HEK293 (cell line): ENCODE measurements at regions not wholly inside any gene's neighbourhood (a gene's known extent, or its start where the extent isn't known, plus 50 kb on each side); places are given as distances from the start of the nearest gene placed in this dataset.

ENCODE experiments used
- CTCF ChIA-PET: fragments of 350-600 bp; formaldehyde crosslinking; extraction: SDS; loops from one replicate; lab custom pipeline; 2021; ENCODE audit warnings: antibody characterized with exemption; lab: Yijun Ruan, JAX
- POLR2A ChIA-PET: fragments of 300-600 bp; formaldehyde crosslinking; extraction: SDS; loops from one replicate; lab custom pipeline; 2020; ENCODE audit warnings: antibody characterized with exemption, inconsistent platforms; lab: Yijun Ruan, JAX
- H3K27ac ChIP-seq: fragments of 200-500 bp; sonication (Bioruptor generic); 2 replicates; pipeline ENCODE4 v1.5.1; 2014; ENCODE audit warnings: low read depth, low read length, control low read depth, inconsistent platforms; ENCODE audit errors: extremely low read depth
- H3K36me3 ChIP-seq, 2 experiments: fragments of 200-500 bp in 1 of 2; sonication (Bioruptor generic) in 1 of 2; 1 replicate in 1 of 2; 2 replicates in 1 of 2; pipeline ENCODE4 v1.5.1; 2014 to 2017; ENCODE audit warnings: inconsistent platforms in 2 of 2, low read length in 2 of 2; ENCODE audit not compliant: control insufficient read depth in 2 of 2, insufficient read depth in 1 of 2
- H3K4me1 ChIP-seq: fragments of 200-500 bp; sonication (Bioruptor generic); 2 replicates; pipeline ENCODE4 v1.5.1; 2014; ENCODE audit warnings: mild to moderate bottlenecking, low read length, inconsistent platforms; ENCODE audit not compliant: control insufficient read depth, insufficient read depth
- H3K4me3 ChIP-seq: 2 replicates; pipeline ENCODE4 v1.5.1; 2011; ENCODE audit warnings: low read depth, mild to moderate bottlenecking, control low read depth, low read length, moderate library complexity
- H3K9me3 ChIP-seq: fragments of 200-500 bp; sonication (Bioruptor generic); 2 replicates; pipeline ENCODE4 v1.5.1; 2014; ENCODE audit warnings: low read depth, low read length, inconsistent platforms; ENCODE audit not compliant: control insufficient read depth, insufficient read depth
- PRDM1 ChIP-seq: fragments of 450-650 bp; formaldehyde crosslinking; IDR thresholded peaks from 2 replicates; pipeline ENCODE4; 2016; ENCODE audit warnings: missing biosample characterization, missing genetic modification characterization
- WT1 ChIP-seq: fragments of 450-650 bp; formaldehyde crosslinking; IDR thresholded peaks from 2 replicates; pipeline ENCODE4 v1.5.1; 2016; ENCODE audit warnings: missing biosample characterization, missing genetic modification characterization
- ZNF10 ChIP-seq: fragments of 450-650 bp; formaldehyde crosslinking; IDR thresholded peaks from 2 replicates; pipeline ENCODE4 v1.5.1; 2017; ENCODE audit warnings: missing biosample characterization, missing genetic modification characterization
- ZNF157 ChIP-seq: fragments of 450-650 bp; formaldehyde crosslinking; IDR thresholded peaks from 2 replicates; pipeline ENCODE4 v1.5.1; 2016; ENCODE audit warnings: missing biosample characterization, missing genetic modification characterization
- ZNF202 ChIP-seq: fragments of 450-650 bp; formaldehyde crosslinking; IDR thresholded peaks from 2 replicates; pipeline ENCODE4 v1.5.1; 2016; ENCODE audit warnings: missing biosample characterization, missing genetic modification characterization, borderline replicate concordance
- ZNF223 ChIP-seq: fragments of 450-650 bp; formaldehyde crosslinking; IDR thresholded peaks from 2 replicates; pipeline ENCODE4 v1.5.1; 2016; ENCODE audit warnings: missing biosample characterization, missing genetic modification characterization
- ZNF394 ChIP-seq: fragments of 450-650 bp; formaldehyde crosslinking; IDR thresholded peaks from 2 replicates; pipeline ENCODE4 v1.5.1; 2016; ENCODE audit warnings: missing biosample characterization, missing genetic modification characterization, mild to moderate bottlenecking, moderate library complexity, borderline replicate concordance
- ZNF404 ChIP-seq: fragments of 450-650 bp; formaldehyde crosslinking; IDR thresholded peaks from 2 replicates; pipeline ENCODE4 v1.5.1; 2017; ENCODE audit warnings: missing biosample characterization, missing genetic modification characterization
- ZNF48 ChIP-seq: fragments of 450-650 bp; formaldehyde crosslinking; IDR thresholded peaks from 2 replicates; pipeline ENCODE4 v1.5.1; 2016; ENCODE audit warnings: missing biosample characterization, missing genetic modification characterization
- ZNF76 ChIP-seq: fragments of 450-650 bp; formaldehyde crosslinking; IDR thresholded peaks from 2 replicates; pipeline ENCODE4; 2016; ENCODE audit warnings: low read depth, missing biosample characterization, missing genetic modification characterization, borderline replicate concordance
- TF ChIP-seq, protein P1 (sequence below): fragments of 450-650 bp; formaldehyde crosslinking; conservative IDR thresholded peaks from 2 replicates; pipeline ENCODE4 v1.5.1; 2016; ENCODE audit warnings: low read depth, missing biosample characterization, missing genetic modification characterization
- TF ChIP-seq, protein P2 (sequence below): fragments of 450-650 bp; formaldehyde crosslinking; IDR thresholded peaks from 2 replicates; pipeline ENCODE4 v1.5.1; 2016; ENCODE audit warnings: missing biosample characterization, missing genetic modification characterization
- TF ChIP-seq, protein P3 (sequence below): fragments of 450-650 bp; formaldehyde crosslinking; IDR thresholded peaks from 2 replicates; pipeline ENCODE4 v1.5.1; 2016; ENCODE audit warnings: missing biosample characterization, missing genetic modification characterization, borderline replicate concordance
- TF ChIP-seq, protein P4 (sequence below): fragments of 450-650 bp; IDR thresholded peaks from 2 replicates; pipeline ENCODE4 v1.5.1; 2018; ENCODE audit warnings: missing biosample characterization, mild to moderate bottlenecking, missing genetic modification characterization
- TF ChIP-seq, protein P5 (sequence below): fragments of 450-650 bp; formaldehyde crosslinking; IDR thresholded peaks from 2 replicates; pipeline ENCODE4 v1.5.1; 2016; ENCODE audit warnings: missing biosample characterization, missing genetic modification characterization
- TF ChIP-seq, protein P6 (sequence below): fragments of 450-650 bp; formaldehyde crosslinking; IDR thresholded peaks from 2 replicates; pipeline ENCODE4 v1.5.1; 2017; ENCODE audit warnings: missing biosample characterization, missing genetic modification characterization

DNA sequence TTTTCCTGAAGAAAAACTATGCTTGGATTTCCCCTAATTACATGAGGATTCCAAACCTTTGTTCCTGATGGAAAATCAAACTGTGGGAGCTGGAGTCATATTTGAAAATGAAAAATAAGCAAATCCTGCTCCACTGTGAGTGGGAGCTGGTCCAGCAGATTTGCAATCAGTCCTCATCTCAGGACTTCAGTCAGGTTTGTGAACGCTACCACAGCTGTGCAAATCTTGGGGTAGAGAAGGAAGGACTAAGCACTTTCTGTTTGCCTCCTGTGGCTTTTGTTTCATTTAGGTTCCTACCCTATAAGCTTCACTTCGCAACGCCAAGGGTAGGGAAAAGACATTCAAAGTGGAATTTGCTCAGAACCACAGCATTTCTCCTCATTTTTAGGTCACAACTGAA, 238.2 kb downstream of the TUSC7 start:
- Histone ChIP-seq H3K4me3 (no peak overlapping the region), H3K27ac (no peak overlapping the region), H3K9me3 (no peaks in the 10 kb centered on the region), H3K36me3 (no peaks in the 10 kb centered on the region), H3K4me1 (no peaks in the 10 kb centered on the region)
- CTCF ChIA-PET, result no interaction called here
- TF ChIP-seq ZNF223, result no peak
- POLR2A ChIA-PET, result no interaction called here

DNA sequence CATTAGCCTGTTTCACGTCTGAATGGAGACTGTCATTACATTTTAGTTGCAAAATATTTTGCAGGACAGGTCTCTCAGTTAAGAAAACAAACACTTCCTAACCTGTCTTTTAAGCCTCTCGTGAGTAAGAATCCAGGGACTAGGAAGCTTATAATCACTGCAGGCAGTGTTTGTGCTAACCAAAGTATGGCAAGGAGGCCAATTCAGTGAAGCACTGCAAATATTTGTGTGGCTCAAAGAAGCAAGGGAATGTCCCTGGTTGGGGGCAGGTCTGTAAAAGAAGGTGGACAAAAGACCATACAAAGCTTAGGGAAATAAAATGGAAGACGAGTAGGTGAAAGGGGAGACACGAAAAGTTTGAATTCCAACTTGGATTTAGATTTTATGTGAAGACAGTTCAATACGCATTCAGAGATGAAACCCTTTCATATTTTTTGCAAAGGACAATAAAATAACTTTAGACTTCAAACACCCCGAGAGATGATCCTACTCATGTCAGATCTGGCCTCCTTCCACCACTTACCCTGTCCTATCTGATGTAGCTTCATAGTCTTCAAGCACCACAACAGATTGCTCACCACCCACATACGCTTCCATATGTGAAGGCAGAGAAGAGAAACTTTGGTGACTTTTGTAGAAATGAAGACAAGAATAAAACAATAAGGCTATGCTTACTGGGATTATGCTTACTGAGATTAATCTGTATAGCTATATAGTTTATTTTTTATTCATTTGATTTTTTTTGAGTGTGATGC, 240.9 kb downstream of the TUSC7 start:
- no peak overlapping the region for H3K27ac ChIP-seq
- no peak overlapping the region for H3K4me3 ChIP-seq
- H3K4me1 ChIP-seq, result no peaks in the 10 kb centered on the region
- H3K9me3 ChIP-seq, result no peaks in the 10 kb centered on the region
- H3K36me3 ChIP-seq, result no peaks in the 10 kb centered on the region
- POLR2A ChIA-PET, result no interaction called here
- CTCF ChIA-PET, result no interaction called here
- TF ChIP-seq, protein P1, sequence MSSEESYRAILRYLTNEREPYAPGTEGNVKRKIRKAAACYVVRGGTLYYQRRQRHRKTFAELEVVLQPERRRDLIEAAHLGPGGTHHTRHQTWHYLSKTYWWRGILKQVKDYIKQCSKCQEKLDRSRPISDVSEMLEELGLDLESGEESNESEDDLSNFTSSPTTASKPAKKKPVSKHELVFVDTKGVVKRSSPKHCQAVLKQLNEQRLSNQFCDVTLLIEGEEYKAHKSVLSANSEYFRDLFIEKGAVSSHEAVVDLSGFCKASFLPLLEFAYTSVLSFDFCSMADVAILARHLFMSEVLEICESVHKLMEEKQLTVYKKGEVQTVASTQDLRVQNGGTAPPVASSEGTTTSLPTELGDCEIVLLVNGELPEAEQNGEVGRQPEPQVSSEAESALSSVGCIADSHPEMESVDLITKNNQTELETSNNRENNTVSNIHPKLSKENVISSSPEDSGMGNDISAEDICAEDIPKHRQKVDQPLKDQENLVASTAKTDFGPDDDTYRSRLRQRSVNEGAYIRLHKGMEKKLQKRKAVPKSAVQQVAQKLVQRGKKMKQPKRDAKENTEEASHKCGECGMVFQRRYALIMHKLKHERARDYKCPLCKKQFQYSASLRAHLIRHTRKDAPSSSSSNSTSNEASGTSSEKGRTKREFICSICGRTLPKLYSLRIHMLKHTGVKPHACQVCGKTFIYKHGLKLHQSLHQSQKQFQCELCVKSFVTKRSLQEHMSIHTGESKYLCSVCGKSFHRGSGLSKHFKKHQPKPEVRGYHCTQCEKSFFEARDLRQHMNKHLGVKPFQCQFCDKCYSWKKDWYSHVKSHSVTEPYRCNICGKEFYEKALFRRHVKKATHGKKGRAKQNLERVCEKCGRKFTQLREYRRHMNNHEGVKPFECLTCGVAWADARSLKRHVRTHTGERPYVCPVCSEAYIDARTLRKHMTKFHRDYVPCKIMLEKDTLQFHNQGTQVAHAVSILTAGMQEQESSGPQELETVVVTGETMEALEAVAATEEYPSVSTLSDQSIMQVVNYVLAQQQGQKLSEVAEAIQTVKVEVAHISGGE, result no peak
- TF ChIP-seq, protein P2, sequence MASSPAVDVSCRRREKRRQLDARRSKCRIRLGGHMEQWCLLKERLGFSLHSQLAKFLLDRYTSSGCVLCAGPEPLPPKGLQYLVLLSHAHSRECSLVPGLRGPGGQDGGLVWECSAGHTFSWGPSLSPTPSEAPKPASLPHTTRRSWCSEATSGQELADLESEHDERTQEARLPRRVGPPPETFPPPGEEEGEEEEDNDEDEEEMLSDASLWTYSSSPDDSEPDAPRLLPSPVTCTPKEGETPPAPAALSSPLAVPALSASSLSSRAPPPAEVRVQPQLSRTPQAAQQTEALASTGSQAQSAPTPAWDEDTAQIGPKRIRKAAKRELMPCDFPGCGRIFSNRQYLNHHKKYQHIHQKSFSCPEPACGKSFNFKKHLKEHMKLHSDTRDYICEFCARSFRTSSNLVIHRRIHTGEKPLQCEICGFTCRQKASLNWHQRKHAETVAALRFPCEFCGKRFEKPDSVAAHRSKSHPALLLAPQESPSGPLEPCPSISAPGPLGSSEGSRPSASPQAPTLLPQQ, result no peak
- TF ChIP-seq ZNF394 (tag by site-specific recombination) (no peak), ZNF48 (no peak), ZNF202 (no peak), ZNF76 (tag by site-specific recombination) (no peak), ZNF157 (tag by site-specific recombination) (no peak), WT1 (tag by site-specific recombination) (no peak), ZNF404 (no peak), PRDM1 (tag by site-specific recombination) (no peak), ZNF10 (no peak)
- TF ChIP-seq, protein P3, sequence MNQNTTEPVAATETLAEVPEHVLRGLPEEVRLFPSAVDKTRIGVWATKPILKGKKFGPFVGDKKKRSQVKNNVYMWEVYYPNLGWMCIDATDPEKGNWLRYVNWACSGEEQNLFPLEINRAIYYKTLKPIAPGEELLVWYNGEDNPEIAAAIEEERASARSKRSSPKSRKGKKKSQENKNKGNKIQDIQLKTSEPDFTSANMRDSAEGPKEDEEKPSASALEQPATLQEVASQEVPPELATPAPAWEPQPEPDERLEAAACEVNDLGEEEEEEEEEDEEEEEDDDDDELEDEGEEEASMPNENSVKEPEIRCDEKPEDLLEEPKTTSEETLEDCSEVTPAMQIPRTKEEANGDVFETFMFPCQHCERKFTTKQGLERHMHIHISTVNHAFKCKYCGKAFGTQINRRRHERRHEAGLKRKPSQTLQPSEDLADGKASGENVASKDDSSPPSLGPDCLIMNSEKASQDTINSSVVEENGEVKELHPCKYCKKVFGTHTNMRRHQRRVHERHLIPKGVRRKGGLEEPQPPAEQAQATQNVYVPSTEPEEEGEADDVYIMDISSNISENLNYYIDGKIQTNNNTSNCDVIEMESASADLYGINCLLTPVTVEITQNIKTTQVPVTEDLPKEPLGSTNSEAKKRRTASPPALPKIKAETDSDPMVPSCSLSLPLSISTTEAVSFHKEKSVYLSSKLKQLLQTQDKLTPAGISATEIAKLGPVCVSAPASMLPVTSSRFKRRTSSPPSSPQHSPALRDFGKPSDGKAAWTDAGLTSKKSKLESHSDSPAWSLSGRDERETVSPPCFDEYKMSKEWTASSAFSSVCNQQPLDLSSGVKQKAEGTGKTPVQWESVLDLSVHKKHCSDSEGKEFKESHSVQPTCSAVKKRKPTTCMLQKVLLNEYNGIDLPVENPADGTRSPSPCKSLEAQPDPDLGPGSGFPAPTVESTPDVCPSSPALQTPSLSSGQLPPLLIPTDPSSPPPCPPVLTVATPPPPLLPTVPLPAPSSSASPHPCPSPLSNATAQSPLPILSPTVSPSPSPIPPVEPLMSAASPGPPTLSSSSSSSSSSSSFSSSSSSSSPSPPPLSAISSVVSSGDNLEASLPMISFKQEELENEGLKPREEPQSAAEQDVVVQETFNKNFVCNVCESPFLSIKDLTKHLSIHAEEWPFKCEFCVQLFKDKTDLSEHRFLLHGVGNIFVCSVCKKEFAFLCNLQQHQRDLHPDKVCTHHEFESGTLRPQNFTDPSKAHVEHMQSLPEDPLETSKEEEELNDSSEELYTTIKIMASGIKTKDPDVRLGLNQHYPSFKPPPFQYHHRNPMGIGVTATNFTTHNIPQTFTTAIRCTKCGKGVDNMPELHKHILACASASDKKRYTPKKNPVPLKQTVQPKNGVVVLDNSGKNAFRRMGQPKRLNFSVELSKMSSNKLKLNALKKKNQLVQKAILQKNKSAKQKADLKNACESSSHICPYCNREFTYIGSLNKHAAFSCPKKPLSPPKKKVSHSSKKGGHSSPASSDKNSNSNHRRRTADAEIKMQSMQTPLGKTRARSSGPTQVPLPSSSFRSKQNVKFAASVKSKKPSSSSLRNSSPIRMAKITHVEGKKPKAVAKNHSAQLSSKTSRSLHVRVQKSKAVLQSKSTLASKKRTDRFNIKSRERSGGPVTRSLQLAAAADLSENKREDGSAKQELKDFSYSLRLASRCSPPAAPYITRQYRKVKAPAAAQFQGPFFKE (tag by site-specific recombination), result no peak
- TF ChIP-seq, protein P4, sequence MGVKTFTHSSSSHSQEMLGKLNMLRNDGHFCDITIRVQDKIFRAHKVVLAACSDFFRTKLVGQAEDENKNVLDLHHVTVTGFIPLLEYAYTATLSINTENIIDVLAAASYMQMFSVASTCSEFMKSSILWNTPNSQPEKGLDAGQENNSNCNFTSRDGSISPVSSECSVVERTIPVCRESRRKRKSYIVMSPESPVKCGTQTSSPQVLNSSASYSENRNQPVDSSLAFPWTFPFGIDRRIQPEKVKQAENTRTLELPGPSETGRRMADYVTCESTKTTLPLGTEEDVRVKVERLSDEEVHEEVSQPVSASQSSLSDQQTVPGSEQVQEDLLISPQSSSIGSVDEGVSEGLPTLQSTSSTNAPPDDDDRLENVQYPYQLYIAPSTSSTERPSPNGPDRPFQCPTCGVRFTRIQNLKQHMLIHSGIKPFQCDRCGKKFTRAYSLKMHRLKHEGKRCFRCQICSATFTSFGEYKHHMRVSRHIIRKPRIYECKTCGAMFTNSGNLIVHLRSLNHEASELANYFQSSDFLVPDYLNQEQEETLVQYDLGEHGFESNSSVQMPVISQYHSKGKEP (tag by site-specific recombination), result no peak
- TF ChIP-seq, protein P5, sequence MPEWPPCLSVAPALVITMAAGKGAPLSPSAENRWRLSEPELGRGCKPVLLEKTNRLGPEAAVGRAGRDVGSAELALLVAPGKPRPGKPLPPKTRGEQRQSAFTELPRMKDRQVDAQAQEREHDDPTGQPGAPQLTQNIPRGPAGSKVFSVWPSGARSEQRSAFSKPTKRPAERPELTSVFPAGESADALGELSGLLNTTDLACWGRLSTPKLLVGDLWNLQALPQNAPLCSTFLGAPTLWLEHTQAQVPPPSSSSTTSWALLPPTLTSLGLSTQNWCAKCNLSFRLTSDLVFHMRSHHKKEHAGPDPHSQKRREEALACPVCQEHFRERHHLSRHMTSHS (tag by site-specific recombination), result no peak
- TF ChIP-seq, protein P6, sequence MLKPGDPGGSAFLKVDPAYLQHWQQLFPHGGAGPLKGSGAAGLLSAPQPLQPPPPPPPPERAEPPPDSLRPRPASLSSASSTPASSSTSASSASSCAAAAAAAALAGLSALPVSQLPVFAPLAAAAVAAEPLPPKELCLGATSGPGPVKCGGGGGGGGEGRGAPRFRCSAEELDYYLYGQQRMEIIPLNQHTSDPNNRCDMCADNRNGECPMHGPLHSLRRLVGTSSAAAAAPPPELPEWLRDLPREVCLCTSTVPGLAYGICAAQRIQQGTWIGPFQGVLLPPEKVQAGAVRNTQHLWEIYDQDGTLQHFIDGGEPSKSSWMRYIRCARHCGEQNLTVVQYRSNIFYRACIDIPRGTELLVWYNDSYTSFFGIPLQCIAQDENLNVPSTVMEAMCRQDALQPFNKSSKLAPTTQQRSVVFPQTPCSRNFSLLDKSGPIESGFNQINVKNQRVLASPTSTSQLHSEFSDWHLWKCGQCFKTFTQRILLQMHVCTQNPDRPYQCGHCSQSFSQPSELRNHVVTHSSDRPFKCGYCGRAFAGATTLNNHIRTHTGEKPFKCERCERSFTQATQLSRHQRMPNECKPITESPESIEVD, result no peak
